H9 (cell line): ENCODE measurements at regions not wholly inside any gene's neighbourhood (a gene's known extent, or its start where the extent isn't known, plus 50 kb on each side); places are given as distances from the start of the nearest gene placed in this dataset.

Experiments
- DNase-seq: peaks from one replicate; pipeline ENCODE4 v3.0.0-alpha.2; 2017
- H2AFZ ChIP-seq: one replicate; pipeline ENCODE4 v1.6.1; 2013; ENCODE audit warnings: mild to moderate bottlenecking, low read length, control low read depth, moderate library complexity
- H2AK5ac ChIP-seq: 2 replicates; pipeline ENCODE4 v1.6.1; 2013; ENCODE audit warnings: low read length, control low read depth, mixed read lengths; ENCODE audit not compliant: insufficient read length
- H2BK120ac ChIP-seq: one replicate; pipeline ENCODE4 v1.6.1; 2013; ENCODE audit warnings: low read depth, mild to moderate bottlenecking, low read length, control low read depth, inconsistent platforms; ENCODE audit not compliant: poor library complexity, severe bottlenecking
- H2BK12ac ChIP-seq: 2 replicates; pipeline ENCODE4 v1.6.1; 2013; ENCODE audit warnings: low read length, control low read depth, mixed read lengths, low read depth; ENCODE audit not compliant: insufficient read length
- H2BK15ac ChIP-seq: 2 replicates; pipeline ENCODE4 v1.6.1; 2013; ENCODE audit warnings: low read depth, low read length, control low read depth
- H2BK20ac ChIP-seq: one replicate; pipeline ENCODE4 v1.6.1; 2013; ENCODE audit warnings: low read depth, mild to moderate bottlenecking, low read length, control low read depth, inconsistent platforms; ENCODE audit not compliant: poor library complexity, severe bottlenecking
- H2BK5ac ChIP-seq: 2 replicates; pipeline ENCODE4 v1.6.1; 2013; ENCODE audit warnings: low read length, control low read depth, mixed read lengths; ENCODE audit not compliant: insufficient read length
- H3K14ac ChIP-seq: 2 replicates; pipeline ENCODE4 v1.6.1; 2013; ENCODE audit warnings: low read length, control low read depth; ENCODE audit not compliant: insufficient read depth
- H3K18ac ChIP-seq: 2 replicates; pipeline ENCODE4 v1.6.1; 2013; ENCODE audit warnings: low read depth, mild to moderate bottlenecking, mixed read lengths, low read length, control low read depth; ENCODE audit not compliant: insufficient read length
- H3K23ac ChIP-seq: 2 replicates; pipeline ENCODE4 v1.6.1; 2013; ENCODE audit warnings: low read length, control low read depth, mixed read lengths, low read depth; ENCODE audit not compliant: insufficient read length
- H3K23me2 ChIP-seq: 2 replicates; pipeline ENCODE4 v1.6.1; 2013; ENCODE audit warnings: low read depth, mild to moderate bottlenecking, mixed read lengths, low read length, control low read depth; ENCODE audit not compliant: insufficient read length, poor library complexity, severe bottlenecking
- H3K27ac ChIP-seq: 2 replicates; pipeline ENCODE4 v1.5.1; 2013; ENCODE audit warnings: low read length, control low read depth, mixed read lengths, low read depth; ENCODE audit not compliant: insufficient read length
- H3K27me3 ChIP-seq: 2 replicates; pipeline ENCODE4 v1.6.1; 2013; ENCODE audit warnings: low read length, control low read depth, inconsistent platforms; ENCODE audit not compliant: insufficient read depth
- H3K4ac ChIP-seq: 2 replicates; pipeline ENCODE4 v1.6.1; 2013; ENCODE audit warnings: low read depth, mild to moderate bottlenecking, control low read depth, inconsistent platforms, low read length, moderate library complexity
- H3K4me1 ChIP-seq: 2 replicates; pipeline ENCODE4 v1.6.1; 2013; ENCODE audit warnings: low read length, control low read depth, inconsistent platforms; ENCODE audit not compliant: insufficient read depth
- H3K4me2 ChIP-seq: 2 replicates; pipeline ENCODE4 v1.6.1; 2013; ENCODE audit warnings: low read length, control low read depth, mixed read lengths; ENCODE audit not compliant: insufficient read length, insufficient read depth
- H3K56ac ChIP-seq: 2 replicates; pipeline ENCODE4 v1.6.1; 2013; ENCODE audit warnings: low read depth, mild to moderate bottlenecking, mixed read lengths, low read length, control low read depth; ENCODE audit not compliant: insufficient read length
- H3K79me1 ChIP-seq: 2 replicates; pipeline ENCODE4 v1.6.1; 2013; ENCODE audit warnings: low read depth, mild to moderate bottlenecking, moderate library complexity, low read length, control low read depth, inconsistent platforms; ENCODE audit not compliant: insufficient read depth, poor library complexity, severe bottlenecking
- H3K79me2 ChIP-seq: 2 replicates; pipeline ENCODE4 v1.6.1; 2013; ENCODE audit warnings: low read length, control low read depth, inconsistent platforms; ENCODE audit not compliant: insufficient read depth
- H3K9ac ChIP-seq: 2 replicates; pipeline ENCODE4 v1.6.1; 2013; ENCODE audit warnings: low read length, control low read depth, mixed read lengths; ENCODE audit not compliant: insufficient read length; ENCODE audit errors: extremely low read depth
- H3K9me3 ChIP-seq: one replicate; pipeline ENCODE4 v1.6.1; 2013; ENCODE audit warnings: low read depth, low read length, inconsistent platforms; ENCODE audit not compliant: control insufficient read depth
- H3T11ph ChIP-seq: one replicate; pipeline ENCODE4 v1.6.1; 2013; ENCODE audit warnings: mild to moderate bottlenecking, low read length, control low read depth, inconsistent platforms
- H4K20me1 ChIP-seq: one replicate; pipeline ENCODE4 v1.6.1; 2013; ENCODE audit not compliant: control insufficient read depth, insufficient read length, insufficient read depth
- H4K5ac ChIP-seq: 2 replicates; pipeline ENCODE4 v1.6.1; 2013; ENCODE audit warnings: low read depth, mild to moderate bottlenecking, mixed read lengths, low read length, control low read depth; ENCODE audit not compliant: insufficient read length
- H4K8ac ChIP-seq: replicated peaks from 2 replicates; pipeline ENCODE4 v1.6.1; 2013; ENCODE audit warnings: low read length, control low read depth, mixed read lengths, low read depth; ENCODE audit not compliant: insufficient read length
- H4K91ac ChIP-seq: 2 replicates; pipeline ENCODE4 v1.6.1; 2013; ENCODE audit warnings: low read depth, mild to moderate bottlenecking, moderate library complexity, mixed read lengths, low read length, control low read depth; ENCODE audit not compliant: insufficient read length
- H3K27ac Mint-ChIP-seq, 3 experiments: 2 replicates in 2 of 3; 3 replicates in 1 of 3; pipeline ENCODE4 v1.8.0; 2020 to 2021; ENCODE audit warnings: mixed read lengths in 3 of 3, mild to moderate bottlenecking in 1 of 3, moderate library complexity in 1 of 3
- H3K27me3 Mint-ChIP-seq: 2 replicates; pipeline ENCODE4 v1.8.0; 2021; ENCODE audit warnings: low read depth, mild to moderate bottlenecking, moderate library complexity, mixed read lengths
- H3K36me3 Mint-ChIP-seq, 3 experiments: 2 replicates in 2 of 3; 3 replicates in 1 of 3; pipeline ENCODE4 v1.8.0; 2020 to 2021; ENCODE audit warnings: low read depth in 3 of 3, mixed read lengths in 3 of 3; ENCODE audit not compliant: insufficient read depth in 1 of 3
- H3K4me1 Mint-ChIP-seq, 2 experiments: 2 replicates each; pipeline ENCODE4 v1.8.0; 2020; ENCODE audit warnings: mixed read lengths in 2 of 2
- H3K4me3 Mint-ChIP-seq, 2 experiments: 2 replicates in 1 of 2; 3 replicates in 1 of 2; pipeline ENCODE4 v1.8.0; 2020 to 2021; ENCODE audit warnings: mild to moderate bottlenecking in 2 of 2, mixed read lengths in 2 of 2, moderate library complexity in 1 of 2
- H3K9me3 Mint-ChIP-seq, 2 experiments: 2 replicates in 1 of 2; 3 replicates in 1 of 2; pipeline ENCODE4 v1.8.0; 2020; ENCODE audit warnings: mild to moderate bottlenecking in 2 of 2, mixed read lengths in 2 of 2, moderate library complexity in 1 of 2
- WGBS: extraction: QIAGEN DNeasy Blood & Tissue Kit; methylation state at CpG from one replicate; pipeline ENCODE4 v1.1.7; 2013; ENCODE audit warnings: missing lambda C conversion rate, low lambda C conversion rate, mixed read lengths; ENCODE audit not compliant: insufficient read length; ENCODE audit errors: extremely low coverage; 5-methylcytosine and 5-hydroxymethylcytosine counted together
- TF ChIP-seq, protein P1 (sequence below): fragments of 200-600 bp; sonication (generic); conservative IDR thresholded peaks from 3 replicates; pipeline ENCODE4 v1.8.0; 2021; ENCODE audit warnings: antibody characterized with exemption, mild to moderate bottlenecking

DNA sequence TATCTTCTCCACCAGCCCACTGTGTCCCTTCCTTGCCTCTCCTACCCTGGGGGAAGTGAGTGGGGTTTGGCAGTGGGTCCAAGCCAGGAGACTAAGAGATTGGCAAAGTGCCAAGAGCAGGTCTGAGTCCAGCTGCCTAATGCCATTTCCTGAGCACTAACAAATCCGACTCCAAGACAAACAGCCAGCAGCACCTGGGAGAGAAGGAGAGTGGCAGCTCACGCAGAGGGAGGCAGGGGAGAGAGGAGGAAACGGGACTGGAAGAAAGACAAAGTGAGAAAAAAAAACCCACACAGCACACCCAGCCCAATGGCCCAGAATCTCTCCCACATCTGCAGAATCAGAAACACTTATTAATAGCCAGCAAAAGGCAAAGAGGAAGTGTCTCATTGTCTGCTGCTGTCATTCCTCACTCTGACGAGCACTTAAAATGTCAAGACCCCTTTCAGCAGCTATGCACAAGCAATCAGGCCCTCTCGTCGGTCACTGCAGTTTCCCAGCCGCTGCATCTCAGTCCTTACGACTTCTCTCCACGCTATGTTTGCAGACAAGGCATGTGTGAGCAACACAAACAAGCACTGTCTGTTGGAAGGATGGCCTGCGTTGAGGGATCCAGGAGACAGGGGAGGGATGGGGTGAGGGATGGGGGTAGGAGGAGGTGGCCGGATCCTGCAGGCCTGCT is 558.4 kb upstream of the CADM1 start:
- Mint-ChIP-seq H3K9me3 (no peaks in the 10 kb centered on the region), H3K4me3 (no peak overlapping the region), H3K27me3 (peaks cover 76% of the 10 kb centered on the region), H3K27ac (no peak overlapping the region; a peak in 1 of 7 replicates), H3K4me1 (peaks cover 18 to 28% of the 10 kb centered on the region in 2 experiments), H3K36me3 (no peaks in the 10 kb centered on the region)
- Histone ChIP-seq H4K20me1 (peaks cover 2% of the 10 kb centered on the region), H3K9me3 (no peaks in the 10 kb centered on the region), H3K23ac (no peak overlapping the region), H3T11ph (no peak overlapping the region), H2AK5ac (no peak overlapping the region), H3K27me3 (no peaks in the 10 kb centered on the region; the same call in 1 of the 2 replicates), H3K9ac (no peak overlapping the region), H2BK20ac (no peak overlapping the region), H2BK15ac (no peak overlapping the region), H2BK120ac (no peak overlapping the region), H3K14ac (no peak overlapping the region), H2AFZ (no peak overlapping the region), H3K4me2 (no peak overlapping the region), H3K56ac (no peak overlapping the region), H3K4me1 (peaks cover 5% of the 10 kb centered on the region), H3K23me2 (no peaks in the 10 kb centered on the region), H3K27ac (no peak overlapping the region), H4K91ac (no peak overlapping the region), H3K4ac (no peak overlapping the region), H3K79me2 (no peaks in the 10 kb centered on the region), H4K5ac (no peak overlapping the region), H4K8ac (no peak overlapping the region), H2BK12ac (no peak overlapping the region), H3K79me1 (no peaks in the 10 kb centered on the region), H2BK5ac (no peak overlapping the region), H3K18ac (no peak overlapping the region)
- TF ChIP-seq, protein P1, sequence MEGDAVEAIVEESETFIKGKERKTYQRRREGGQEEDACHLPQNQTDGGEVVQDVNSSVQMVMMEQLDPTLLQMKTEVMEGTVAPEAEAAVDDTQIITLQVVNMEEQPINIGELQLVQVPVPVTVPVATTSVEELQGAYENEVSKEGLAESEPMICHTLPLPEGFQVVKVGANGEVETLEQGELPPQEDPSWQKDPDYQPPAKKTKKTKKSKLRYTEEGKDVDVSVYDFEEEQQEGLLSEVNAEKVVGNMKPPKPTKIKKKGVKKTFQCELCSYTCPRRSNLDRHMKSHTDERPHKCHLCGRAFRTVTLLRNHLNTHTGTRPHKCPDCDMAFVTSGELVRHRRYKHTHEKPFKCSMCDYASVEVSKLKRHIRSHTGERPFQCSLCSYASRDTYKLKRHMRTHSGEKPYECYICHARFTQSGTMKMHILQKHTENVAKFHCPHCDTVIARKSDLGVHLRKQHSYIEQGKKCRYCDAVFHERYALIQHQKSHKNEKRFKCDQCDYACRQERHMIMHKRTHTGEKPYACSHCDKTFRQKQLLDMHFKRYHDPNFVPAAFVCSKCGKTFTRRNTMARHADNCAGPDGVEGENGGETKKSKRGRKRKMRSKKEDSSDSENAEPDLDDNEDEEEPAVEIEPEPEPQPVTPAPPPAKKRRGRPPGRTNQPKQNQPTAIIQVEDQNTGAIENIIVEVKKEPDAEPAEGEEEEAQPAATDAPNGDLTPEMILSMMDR, result no peak
- WGBS, result no CpG with 5 or more reads among the region's 11 CpGs
- no peak for DNase-seq
